SK-N-SH (cell line): ENCODE measurements at regions not wholly inside any gene's neighbourhood (a gene's known extent, or its start where the extent isn't known, plus 50 kb on each side); places are given as distances from the start of the nearest gene placed in this dataset.
A peak's percentile ranks its signal among the peaks of the same experiment; 100 is the strongest.

Experiments
- CTCF ChIA-PET: fragments of 300-600, 350-600 bp; formaldehyde crosslinking; extraction: SDS; loops from one replicate; lab custom pipeline; 2021; lab: Yijun Ruan, JAX
- POLR2A ChIA-PET: fragments of 350-600 bp; sonication (Branson Sonifier 250); formaldehyde crosslinking; extraction: SDS; loops from one replicate; lab custom pipeline; 2020; ENCODE audit warnings: antibody characterized with exemption, inconsistent platforms; lab: Yijun Ruan, JAX
- DNase-seq: peaks from one replicate; pipeline ENCODE4 v3.0.0; 2012
- H2AFZ ChIP-seq: fragments of 200-600 bp; sonication (generic); 2 replicates; pipeline ENCODE4 v1.8.1; 2016; ENCODE audit warnings: antibody characterized with exemption, mild to moderate bottlenecking, low read depth
- H3F3A ChIP-seq: fragments of 200-600 bp; sonication (generic); replicated peaks from 2 replicates; pipeline ENCODE3; 2016; ENCODE audit warnings: antibody characterized with exemption, mild to moderate bottlenecking; ENCODE audit not compliant: insufficient read depth
- H3K27ac ChIP-seq, 2 experiments: fragments of 200-500 bp in 1 of 2; fragments of 200-600 bp in 1 of 2; sonication (Bioruptor generic) in 1 of 2; sonication (generic), shearing (Covaris generic) in 1 of 2; 2 replicates each; pipeline versions ENCODE4 v1.5.1 to v1.6.1; 2014 to 2016; ENCODE audit warnings: low read depth in 2 of 2, inconsistent platforms in 1 of 2, low read length in 1 of 2, mild to moderate bottlenecking in 1 of 2, mixed read lengths in 1 of 2
- H3K27me3 ChIP-seq: fragments of 200-600 bp; sonication (generic), shearing (Covaris generic); 2 replicates; pipeline ENCODE4 v1.6.1; 2016; ENCODE audit warnings: mixed run types; ENCODE audit not compliant: insufficient read depth
- H3K36me3 ChIP-seq, 2 experiments: fragments of 200-500 bp in 1 of 2; fragments of 200-600 bp in 1 of 2; sonication (Bioruptor generic) in 1 of 2; sonication (generic) in 1 of 2; replicated peaks in 1 of 2; 2 replicates each; pipeline versions ENCODE3 to v1.5.1; 2014 to 2016; ENCODE audit warnings: low read length in 1 of 2, mild to moderate bottlenecking in 1 of 2; ENCODE audit not compliant: insufficient read depth in 2 of 2, control insufficient read depth in 1 of 2
- H3K4me1 ChIP-seq, 2 experiments: fragments of 200-500 bp in 1 of 2; fragments of 200-600 bp in 1 of 2; sonication (Bioruptor generic) in 1 of 2; sonication (generic), shearing (Covaris generic) in 1 of 2; 2 replicates each; pipeline versions ENCODE4 v1.5.1 to v1.6.1; 2014 to 2016; ENCODE audit warnings: low read depth in 1 of 2, low read length in 1 of 2, mixed run types in 1 of 2; ENCODE audit not compliant: insufficient read depth in 2 of 2, control insufficient read depth in 1 of 2
- H3K4me2 ChIP-seq: fragments of 200-600 bp; sonication (generic), shearing (Covaris generic); 2 replicates; pipeline ENCODE4 v1.6.1; 2017; ENCODE audit warnings: mixed run types
- H3K4me3 ChIP-seq, 2 experiments: fragments of 200-500 bp in 1 of 2; fragments of 200-600 bp in 1 of 2; sonication (Bioruptor generic) in 1 of 2; sonication (generic), shearing (Covaris generic) in 1 of 2; 2 replicates each; pipeline versions ENCODE4 v1.5.1 to v1.8.1; 2014 to 2016; ENCODE audit warnings: low read depth in 2 of 2, inconsistent platforms in 1 of 2, low read length in 1 of 2, mild to moderate bottlenecking in 1 of 2, mixed read lengths in 1 of 2, moderate library complexity in 1 of 2
- H3K79me2 ChIP-seq: fragments of 200-600 bp; sonication (generic); 2 replicates; pipeline ENCODE4 v1.8.1; 2017; ENCODE audit warnings: mild to moderate bottlenecking; ENCODE audit not compliant: insufficient read depth
- H3K9ac ChIP-seq: fragments of 200-600 bp; sonication (generic); 2 replicates; pipeline ENCODE4 v1.6.1; 2017; ENCODE audit warnings: mixed run types
- H3K9me2 ChIP-seq: fragments of 200-600 bp; sonication (generic); 2 replicates; pipeline ENCODE4 v1.6.1; 2017; ENCODE audit warnings: mixed run types
- H3K9me3 ChIP-seq: fragments of 200-600 bp; sonication (generic); 2 replicates; pipeline ENCODE4 v1.6.1; 2017; ENCODE audit warnings: mixed run types, mild to moderate bottlenecking, moderate library complexity
- H4K20me1 ChIP-seq: fragments of 200-600 bp; sonication (generic); 2 replicates; pipeline ENCODE4 v1.6.1; 2017; ENCODE audit warnings: mild to moderate bottlenecking, mixed run types; ENCODE audit not compliant: insufficient read depth
- CHD2 ChIP-seq: fragments of 150-350 bp; IDR thresholded peaks from 2 replicates; pipeline ENCODE4 v1.6.1; 2018; ENCODE audit warnings: low read length; ENCODE audit not compliant: partially characterized antibody
- ELF1 ChIP-seq: IDR thresholded peaks from 2 replicates; pipeline ENCODE4 v1.4.0; 2012
- FOSL2 ChIP-seq: IDR thresholded peaks from 2 replicates; pipeline ENCODE4 v1.4.0; 2012; ENCODE audit warnings: low read depth, mild to moderate bottlenecking, moderate library complexity, borderline replicate concordance
- FOXJ3 ChIP-seq: sonication (generic); formaldehyde crosslinking; IDR thresholded peaks from 2 replicates; pipeline ENCODE4 v1.5.1; 2020; ENCODE audit warnings: mild to moderate bottlenecking, missing genetic modification reagents
- GABPA ChIP-seq: IDR thresholded peaks from 2 replicates; pipeline ENCODE4 v1.4.0; 2012; ENCODE audit warnings: low read depth, mild to moderate bottlenecking
- MXI1 ChIP-seq: IDR thresholded peaks from 2 replicates; pipeline ENCODE4 v1.6.1; 2012; ENCODE audit warnings: mild to moderate bottlenecking, low read depth, low read length, improper control_type of control experiment
- NFIC ChIP-seq: IDR thresholded peaks from 2 replicates; pipeline ENCODE4 v1.4.0; 2012; ENCODE audit warnings: borderline replicate concordance
- PBX3 ChIP-seq: IDR thresholded peaks from 2 replicates; pipeline ENCODE4; 2012
- POLR2AphosphoS5 ChIP-seq: IDR thresholded peaks from 2 replicates; pipeline ENCODE4 v1.6.1; 2012; ENCODE audit warnings: low read depth, low read length
- RCOR1 ChIP-seq: fragments of 150-350 bp; IDR thresholded peaks from 2 replicates; pipeline ENCODE4 v1.6.1; 2017; ENCODE audit warnings: antibody characterized with exemption, low read length
- RFX5 ChIP-seq: IDR thresholded peaks from 2 replicates; pipeline ENCODE4 v1.6.1; 2012; ENCODE audit warnings: mild to moderate bottlenecking, improper control_type of control experiment, low read length
- RXRA ChIP-seq: IDR thresholded peaks from 2 replicates; pipeline ENCODE4 v1.4.0; 2012; ENCODE audit warnings: low read depth, mild to moderate bottlenecking, borderline replicate concordance
- SIN3A ChIP-seq: IDR thresholded peaks from 2 replicates; pipeline ENCODE4 v1.6.1; 2012; ENCODE audit warnings: low read depth, mild to moderate bottlenecking, low read length, moderate library complexity, borderline replicate concordance
- SMC3 ChIP-seq: IDR thresholded peaks from 2 replicates; pipeline ENCODE4 v1.6.1; 2012; ENCODE audit warnings: low read depth, low read length, improper control_type of control experiment
- TEAD4 ChIP-seq: IDR thresholded peaks from 2 replicates; pipeline ENCODE4 v1.4.0; 2012; ENCODE audit warnings: mild to moderate bottlenecking, borderline replicate concordance; ENCODE audit not compliant: insufficient read depth
- USF1 ChIP-seq: IDR thresholded peaks from 2 replicates; pipeline ENCODE4 v1.4.0; 2012; ENCODE audit warnings: low read depth, borderline replicate concordance
- WGBS: methylation state at CpG from one replicate; pipeline ENCODE4 v1.1.6; 2017; ENCODE audit warnings: low lambda C conversion rate; 5-methylcytosine and 5-hydroxymethylcytosine counted together
- TF ChIP-seq, protein P1 (sequence below): IDR thresholded peaks from 2 replicates; pipeline ENCODE4 v1.4.0; 2012; ENCODE audit warnings: low read depth
- TF ChIP-seq, protein P2 (sequence below): IDR thresholded peaks from 2 replicates; pipeline ENCODE4 v1.4.0; 2012; ENCODE audit warnings: low read depth, borderline replicate concordance

DNA sequence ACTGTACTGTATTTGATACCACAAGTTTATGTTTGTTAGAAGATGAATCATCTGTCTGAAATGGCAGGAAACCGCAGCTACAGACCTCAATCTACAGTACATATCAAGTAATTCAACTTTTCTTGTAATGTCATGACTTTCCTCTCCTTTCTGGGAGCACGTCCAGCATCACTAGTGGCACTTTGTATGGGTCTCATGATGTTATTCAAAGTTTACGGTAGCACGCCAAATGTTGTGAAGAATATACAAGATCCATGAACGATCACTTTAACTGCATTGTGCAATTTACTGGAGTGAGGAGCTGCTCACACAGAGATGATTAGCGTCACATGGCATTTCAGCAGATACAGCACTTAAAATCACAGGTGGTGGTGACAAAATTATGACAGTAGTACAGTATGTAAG, 257.8 kb upstream of the GNAI1 start (continued):
- no peak for TF ChIP-seq MXI1
- TF ChIP-seq POLR2AphosphoS5, result peak; percentile 35; the same call in 1 of the 2 replicates
- TF ChIP-seq TEAD4, result peak; percentile 77
- no peak for TF ChIP-seq ELF1
- TF ChIP-seq FOXJ3 (CRISPR knock-in tag), result no peak
- no peak for TF ChIP-seq RFX5
- TF ChIP-seq, protein P1, sequence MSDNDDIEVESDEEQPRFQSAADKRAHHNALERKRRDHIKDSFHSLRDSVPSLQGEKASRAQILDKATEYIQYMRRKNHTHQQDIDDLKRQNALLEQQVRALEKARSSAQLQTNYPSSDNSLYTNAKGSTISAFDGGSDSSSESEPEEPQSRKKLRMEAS, result peak; percentile 55
- TF ChIP-seq SIN3A, result no peak
- no peak for TF ChIP-seq RCOR1
- no peak for TF ChIP-seq CHD2

DNA sequence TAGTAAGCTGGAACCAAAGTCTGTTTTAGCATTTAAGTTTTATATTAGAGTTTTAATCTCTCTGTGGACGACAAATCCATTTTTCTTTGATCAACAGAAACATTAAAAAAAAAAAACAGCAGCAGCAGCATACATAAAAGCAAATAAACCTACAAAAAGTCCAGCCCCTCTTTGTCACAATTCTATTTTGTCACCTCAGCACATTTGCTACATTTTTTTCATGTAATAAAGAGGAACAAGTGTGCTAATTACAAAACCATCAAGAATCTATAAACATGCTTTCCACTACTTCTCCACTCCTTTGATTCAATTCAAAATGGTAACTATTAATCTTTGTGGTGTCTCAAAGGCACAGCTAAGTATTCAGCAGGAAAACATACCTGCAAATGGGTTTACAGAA, 259.8 kb upstream of the GNAI1 start:
- no peak for DNase-seq
- H3K27me3 ChIP-seq, result no peaks in the 10 kb centered on the region
- POLR2A ChIA-PET, result no interaction called here
- H3K4me2 ChIP-seq, result no peak overlapping the region
- no peaks in the 10 kb centered on the region for H3K79me2 ChIP-seq
- WGBS, result 77% methylated on average over 1 of the region's 1 CpG
- H4K20me1 ChIP-seq, result no peaks in the 10 kb centered on the region
- H3K9ac ChIP-seq, result no peak overlapping the region
- H2AFZ ChIP-seq, result no peak overlapping the region
- no peak for TF ChIP-seq PBX3
- TF ChIP-seq MXI1, result no peak
- TF ChIP-seq NFIC, result no peak
- TF ChIP-seq RXRA, result no peak
- TF ChIP-seq, protein P2, sequence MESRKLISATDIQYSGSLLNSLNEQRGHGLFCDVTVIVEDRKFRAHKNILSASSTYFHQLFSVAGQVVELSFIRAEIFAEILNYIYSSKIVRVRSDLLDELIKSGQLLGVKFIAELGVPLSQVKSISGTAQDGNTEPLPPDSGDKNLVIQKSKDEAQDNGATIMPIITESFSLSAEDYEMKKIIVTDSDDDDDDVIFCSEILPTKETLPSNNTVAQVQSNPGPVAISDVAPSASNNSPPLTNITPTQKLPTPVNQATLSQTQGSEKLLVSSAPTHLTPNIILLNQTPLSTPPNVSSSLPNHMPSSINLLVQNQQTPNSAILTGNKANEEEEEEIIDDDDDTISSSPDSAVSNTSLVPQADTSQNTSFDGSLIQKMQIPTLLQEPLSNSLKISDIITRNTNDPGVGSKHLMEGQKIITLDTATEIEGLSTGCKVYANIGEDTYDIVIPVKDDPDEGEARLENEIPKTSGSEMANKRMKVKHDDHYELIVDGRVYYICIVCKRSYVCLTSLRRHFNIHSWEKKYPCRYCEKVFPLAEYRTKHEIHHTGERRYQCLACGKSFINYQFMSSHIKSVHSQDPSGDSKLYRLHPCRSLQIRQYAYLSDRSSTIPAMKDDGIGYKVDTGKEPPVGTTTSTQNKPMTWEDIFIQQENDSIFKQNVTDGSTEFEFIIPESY, result no peak
- no peak for TF ChIP-seq USF1
- TF ChIP-seq FOSL2, result no peak
- TF ChIP-seq GABPA, result no peak
- no peak for TF ChIP-seq CHD2
- TF ChIP-seq SMC3, result no peak
- H3K9me2 ChIP-seq, result no peaks in the 10 kb centered on the region
- no peaks in the 10 kb centered on the region for H3K36me3 ChIP-seq
- peaks cover 0 to 20% of the 10 kb centered on the region in 2 experiments; a peak in 1 of 4 replicates for H3K4me1 ChIP-seq
- no peaks in the 10 kb centered on the region for H3K9me3 ChIP-seq
- no peak overlapping the region for H3K27ac ChIP-seq
- CTCF ChIA-PET, result no interaction called here
- no peak overlapping the region for H3K4me3 ChIP-seq
- H3F3A ChIP-seq, result peaks cover 10% of the 10 kb centered on the region
